Liver (tissue), 8 donors: ENCODE measurements at regions not wholly inside any gene's neighbourhood (a gene's known extent, or its start where the extent isn't known, plus 50 kb on each side); places are given as distances from the start of the nearest gene placed in this dataset.

ENCODE experiments used
- DNase-seq: peaks from one replicate; pipeline ENCODE4 v3.0.0-alpha.2; 2017; ENCODE audit warnings: low spot score
- H3K27ac ChIP-seq, 2 donors: one replicate each; pipeline ENCODE4 v1.7.0; 2013; ENCODE audit warnings: inconsistent platforms in 2 of 2, low read length in 2 of 2, control low read depth in 1 of 2, low read depth in 1 of 2, mild to moderate bottlenecking in 1 of 2
- H3K27me3 ChIP-seq, 4 donors: one replicate each; pipeline versions ENCODE4 v1.6.1 to v1.7.0; 2013; ENCODE audit warnings: low read length in 3 of 4, inconsistent platforms in 1 of 4, mild to moderate bottlenecking in 1 of 4, moderate library complexity in 1 of 4; ENCODE audit not compliant: control insufficient read depth in 4 of 4, insufficient read depth in 4 of 4
- H3K36me3 ChIP-seq, 4 donors: one replicate each; pipeline versions ENCODE4 v1.6.1 to v1.7.0; 2013; ENCODE audit warnings: low read length in 3 of 4, mild to moderate bottlenecking in 3 of 4, low read depth in 1 of 4, moderate library complexity in 1 of 4; ENCODE audit not compliant: control insufficient read depth in 4 of 4, insufficient read depth in 3 of 4
- H3K4me1 ChIP-seq, 4 donors: one replicate each; pipeline versions ENCODE4 v1.6.1 to v1.7.0; 2013; ENCODE audit warnings: low read length in 3 of 4, mild to moderate bottlenecking in 3 of 4, moderate library complexity in 1 of 4; ENCODE audit not compliant: control insufficient read depth in 4 of 4, insufficient read depth in 4 of 4
- H3K4me3 ChIP-seq, 3 donors: one replicate each; pipeline versions ENCODE4 v1.6.1 to v1.7.0; 2013; ENCODE audit warnings: low read length in 3 of 3, control low read depth in 1 of 3, low read depth in 1 of 3, mild to moderate bottlenecking in 1 of 3
- H3K9ac ChIP-seq, 2 donors: one replicate each; pipeline ENCODE4 v1.7.0; 2013; ENCODE audit warnings: low read length in 2 of 2, mild to moderate bottlenecking in 2 of 2, moderate library complexity in 2 of 2, control low read depth in 1 of 2, low read depth in 1 of 2
- H3K9me3 ChIP-seq, 4 donors: one replicate each; pipeline versions ENCODE4 v1.6.1 to v1.7.0; 2013; ENCODE audit warnings: low read length in 3 of 4; ENCODE audit not compliant: control insufficient read depth in 4 of 4
- ATF3 ChIP-seq: IDR thresholded peaks from 2 replicates; pipeline ENCODE4 v1.6.1; 2016; ENCODE audit warnings: antibody characterized with exemption
- EGR1 ChIP-seq, 2 donors: IDR thresholded peaks; 2 replicates each; pipeline ENCODE4 v1.6.1; 2016 to 2018; ENCODE audit warnings: antibody characterized with exemption in 2 of 2, low read depth in 2 of 2
- FOXA1 ChIP-seq: IDR thresholded peaks from 2 replicates; pipeline ENCODE4 v1.6.1; 2016; ENCODE audit warnings: antibody characterized with exemption
- FOXA2 ChIP-seq: IDR thresholded peaks from 2 replicates; pipeline ENCODE4 v1.6.1; 2016; ENCODE audit warnings: antibody characterized with exemption
- GABPA ChIP-seq, 2 donors: IDR thresholded peaks in 1 of 2; conservative IDR thresholded peaks in 1 of 2; 2 replicates each; pipeline ENCODE4 v1.6.1; 2016; ENCODE audit warnings: antibody characterized with exemption in 2 of 2, mild to moderate bottlenecking in 1 of 2, moderate library complexity in 1 of 2
- HNF4A ChIP-seq, 2 donors: conservative IDR thresholded peaks; 2 replicates each; pipeline ENCODE4 v1.6.1; 2016; ENCODE audit warnings: antibody characterized with exemption in 2 of 2, mild to moderate bottlenecking in 2 of 2
- HNF4G ChIP-seq: IDR thresholded peaks from 2 replicates; pipeline ENCODE4 v1.6.1; 2016; ENCODE audit warnings: antibody characterized with exemption
- MAX ChIP-seq: IDR thresholded peaks from 2 replicates; pipeline ENCODE4 v1.6.1; 2016; ENCODE audit warnings: antibody characterized with exemption
- NR2F2 ChIP-seq: IDR thresholded peaks from 2 replicates; pipeline ENCODE4 v1.6.1; 2016; ENCODE audit warnings: antibody characterized with exemption
- RAD21 ChIP-seq, 2 donors: IDR thresholded peaks; 2 replicates each; pipeline ENCODE4 v1.6.1; 2016; ENCODE audit warnings: antibody characterized with exemption in 2 of 2, mild to moderate bottlenecking in 2 of 2
- REST ChIP-seq: IDR thresholded peaks from 2 replicates; pipeline ENCODE4 v1.6.1; 2016; ENCODE audit warnings: antibody characterized with exemption, mild to moderate bottlenecking
- RXRA ChIP-seq, 2 donors: IDR thresholded peaks; 2 replicates each; pipeline ENCODE4 v1.6.1; 2017 to 2018; ENCODE audit warnings: antibody characterized with exemption in 2 of 2, mild to moderate bottlenecking in 1 of 2
- SP1 ChIP-seq: IDR thresholded peaks from 2 replicates; pipeline ENCODE4 v1.6.1; 2018; ENCODE audit warnings: antibody characterized with exemption, mild to moderate bottlenecking
- TAF1 ChIP-seq: conservative IDR thresholded peaks from 2 replicates; pipeline ENCODE4 v1.6.1; 2016; ENCODE audit warnings: antibody characterized with exemption, mild to moderate bottlenecking
- YY1 ChIP-seq: IDR thresholded peaks from 2 replicates; pipeline ENCODE4 v1.6.1; 2016; ENCODE audit warnings: antibody characterized with exemption, mild to moderate bottlenecking
- WGBS: extraction: QIAGEN DNeasy Blood & Tissue Kit; methylation state at CpG from one replicate; pipeline ENCODE4 v1.1.7; 2013; 5-methylcytosine and 5-hydroxymethylcytosine counted together
- TF ChIP-seq, protein P1 (sequence below): fragments of 150-350 bp; IDR thresholded peaks from 2 replicates; pipeline ENCODE4 v1.5.1; 2017; ENCODE audit warnings: improper control_type of control experiment, low read depth, low read length; ENCODE audit not compliant: missing input control
- donor health status: healthy.
- donor health status: healthy.
- donor health status: healthy.
- donor health status: healthy.
- donor health status: healthy.

DNA sequence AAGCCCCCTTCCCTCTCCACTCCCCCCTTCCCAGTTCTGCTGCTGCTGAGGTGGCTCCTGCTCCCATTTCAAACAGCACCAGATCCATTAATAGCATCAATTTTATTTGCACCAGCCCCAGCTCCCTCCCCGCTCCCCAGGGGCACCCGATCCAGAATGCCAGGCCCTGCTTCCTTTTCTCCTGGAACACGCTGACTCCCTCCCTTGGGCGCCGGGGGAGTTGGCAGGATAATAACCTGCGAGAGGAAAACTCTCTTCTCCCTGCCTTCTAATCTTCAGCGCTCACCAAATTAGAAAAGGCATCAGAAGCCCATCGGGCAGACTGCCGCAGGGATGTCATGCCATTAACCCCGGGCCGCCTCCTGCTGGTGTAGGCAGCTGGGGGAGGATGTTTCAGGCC is 77.8 kb downstream of the NCR2 start:
- Histone ChIP-seq H3K4me3 (no peak overlapping the region), H3K27ac (no peak overlapping the region), H3K9ac (no peak overlapping the region), H3K36me3 (no peaks in the 10 kb centered on the region), H3K9me3 (no peaks in the 10 kb centered on the region), H3K4me1 (no peaks in the 10 kb centered on the region), H3K27me3 (peaks cover 4 to 11% (median 7%) of the 10 kb centered on the region in 4 donors)
- no peak for DNase-seq
- WGBS, result 50% methylated on average over 11 of the region's 11 CpGs
- TF ChIP-seq EGR1 (IDR thresholded peaks at IDR 0.05; ENCODE audit: low read depth in 2 of 2), result no peak
- TF ChIP-seq MAX, result no peak
- no peak for TF ChIP-seq REST
- no peak for TF ChIP-seq RAD21 (IDR thresholded peaks at IDR 0.05)

DNA sequence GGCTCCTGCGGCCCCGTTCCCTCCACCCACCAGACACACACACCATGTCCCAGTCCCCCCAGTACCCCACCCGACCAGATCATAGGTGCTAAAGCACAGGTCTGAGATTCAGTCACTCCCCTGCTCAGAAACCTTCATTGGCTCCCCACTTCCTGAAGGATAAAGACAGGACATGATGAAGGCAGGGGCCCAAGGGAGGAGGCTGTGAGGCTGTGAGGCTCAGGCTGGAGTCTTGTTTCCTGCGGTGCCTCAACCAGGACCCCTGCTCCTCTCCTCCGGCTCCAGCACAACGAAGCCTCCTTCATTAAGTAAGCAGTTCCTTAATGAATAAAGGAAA is 81.1 kb downstream of the NCR2 start:
- TF ChIP-seq, protein P1, sequence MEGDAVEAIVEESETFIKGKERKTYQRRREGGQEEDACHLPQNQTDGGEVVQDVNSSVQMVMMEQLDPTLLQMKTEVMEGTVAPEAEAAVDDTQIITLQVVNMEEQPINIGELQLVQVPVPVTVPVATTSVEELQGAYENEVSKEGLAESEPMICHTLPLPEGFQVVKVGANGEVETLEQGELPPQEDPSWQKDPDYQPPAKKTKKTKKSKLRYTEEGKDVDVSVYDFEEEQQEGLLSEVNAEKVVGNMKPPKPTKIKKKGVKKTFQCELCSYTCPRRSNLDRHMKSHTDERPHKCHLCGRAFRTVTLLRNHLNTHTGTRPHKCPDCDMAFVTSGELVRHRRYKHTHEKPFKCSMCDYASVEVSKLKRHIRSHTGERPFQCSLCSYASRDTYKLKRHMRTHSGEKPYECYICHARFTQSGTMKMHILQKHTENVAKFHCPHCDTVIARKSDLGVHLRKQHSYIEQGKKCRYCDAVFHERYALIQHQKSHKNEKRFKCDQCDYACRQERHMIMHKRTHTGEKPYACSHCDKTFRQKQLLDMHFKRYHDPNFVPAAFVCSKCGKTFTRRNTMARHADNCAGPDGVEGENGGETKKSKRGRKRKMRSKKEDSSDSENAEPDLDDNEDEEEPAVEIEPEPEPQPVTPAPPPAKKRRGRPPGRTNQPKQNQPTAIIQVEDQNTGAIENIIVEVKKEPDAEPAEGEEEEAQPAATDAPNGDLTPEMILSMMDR, result no peak
- TF ChIP-seq REST, result no peak
- Histone ChIP-seq H3K27me3 (peaks cover 0 to 9% (median 3%) of the 10 kb centered on the region in 4 donors), H3K36me3 (no peaks in the 10 kb centered on the region), H3K9me3 (no peaks in the 10 kb centered on the region), H3K4me3 (no peak overlapping the region), H3K9ac (no peak overlapping the region), H3K4me1 (no peaks in the 10 kb centered on the region), H3K27ac (no peak overlapping the region)
- no peak for DNase-seq
- 50% methylated on average over 6 of the region's 6 CpGs for WGBS

DNA sequence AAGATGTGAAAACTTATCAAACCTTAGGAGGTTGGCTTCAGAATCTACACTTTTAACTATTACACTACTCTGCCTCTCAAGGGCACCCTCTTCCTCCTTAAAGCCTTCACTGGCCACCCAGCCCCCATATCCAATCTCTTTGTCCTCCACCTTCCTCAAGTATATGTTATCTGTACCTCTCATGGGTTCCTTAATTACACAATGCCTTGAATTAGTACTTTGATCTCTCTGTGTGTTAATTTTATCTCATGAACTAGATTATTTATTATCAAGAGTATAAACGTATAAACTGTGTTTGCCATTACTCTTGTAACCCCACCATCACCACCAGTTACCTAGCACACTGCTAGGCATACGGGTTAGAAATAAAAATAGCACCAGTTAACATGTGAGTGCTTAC is 83.3 kb downstream of the NCR2 start:
- DNase-seq, result no peak
- TF ChIP-seq YY1, result no peak
- TF ChIP-seq EGR1 (IDR thresholded peaks at IDR 0.05; ENCODE audit: low read depth in 2 of 2), result no peak
- TF ChIP-seq NR2F2, result no peak
- no peak for TF ChIP-seq MAX
- TF ChIP-seq ATF3, result no peak
- no peak for TF ChIP-seq TAF1
- TF ChIP-seq RXRA (IDR thresholded peaks at IDR 0.05), result no peak
- no peak for TF ChIP-seq HNF4G
- TF ChIP-seq, protein P1, result no peak
- TF ChIP-seq RAD21 (IDR thresholded peaks at IDR 0.05), result no peak
- no peak for TF ChIP-seq GABPA (IDR thresholded peaks at IDR 0.05 in 1 of 2, conservative IDR thresholded peaks at IDR 0.05 in 1 of 2)
- no peak for TF ChIP-seq HNF4A (conservative IDR thresholded peaks at IDR 0.05)
- no peak for TF ChIP-seq SP1
- TF ChIP-seq FOXA2, result no peak
- no peak for TF ChIP-seq FOXA1

More for the DNA sequence above, 83.3 kb downstream of the NCR2 start:
- Histone ChIP-seq H3K4me1 (no peaks in the 10 kb centered on the region), H3K36me3 (no peaks in the 10 kb centered on the region), H3K27me3 (peaks cover 0 to 9% (median 2%) of the 10 kb centered on the region in 4 donors), H3K9me3 (no peaks in the 10 kb centered on the region), H3K4me3 (no peak overlapping the region), H3K9ac (no peak overlapping the region), H3K27ac (no peak overlapping the region)
- 64% methylated on average over 2 of the region's 2 CpGs for WGBS
